Stomach (tissue), 4 donors: ENCODE measurements at regions not wholly inside any gene's neighbourhood (a gene's known extent, or its start where the extent isn't known, plus 50 kb on each side); places are given as distances from the start of the nearest gene placed in this dataset.

Experiments
- EP300 ChIP-seq: sonication (generic); formaldehyde crosslinking; IDR thresholded peaks from one replicate; pipeline ENCODE4 v1.6.1; 2017; ENCODE audit warnings: antibody characterized with exemption
- POLR2A ChIP-seq, 4 donors: fragments of 450-650 bp; IDR thresholded peaks; one replicate each; pipeline ENCODE4 v1.6.1; 2016; ENCODE audit warnings: antibody characterized with exemption in 4 of 4, control low read depth in 2 of 4, mild to moderate bottlenecking in 1 of 4, moderate library complexity in 1 of 4
- POLR2AphosphoS5 ChIP-seq, 3 donors: sonication (generic); formaldehyde crosslinking; IDR thresholded peaks; one replicate each; pipeline ENCODE4 v1.6.1; 2016; ENCODE audit warnings: antibody characterized with exemption in 3 of 3
- TF ChIP-seq, protein P1 (sequence below), 7 experiments: fragments of 450-650 bp in 4 of 7; fragments of 200-600 bp in 3 of 7; sonication (generic) in 3 of 7; IDR thresholded peaks; one replicate each; pipeline ENCODE4 v1.5.1; 2016 to 2019; ENCODE audit warnings: antibody characterized with exemption in 7 of 7, control low read depth in 2 of 7, mild to moderate bottlenecking in 1 of 7

GRCh38 chr1:170326186-170326585 lies 180.4 kb downstream of the NTMT2 start:
- TF ChIP-seq POLR2AphosphoS5 (IDR thresholded peaks at IDR 0.05) (no peak), EP300 (no peak), POLR2A (IDR thresholded peaks at IDR 0.05) (no peak)
- TF ChIP-seq, protein P1, sequence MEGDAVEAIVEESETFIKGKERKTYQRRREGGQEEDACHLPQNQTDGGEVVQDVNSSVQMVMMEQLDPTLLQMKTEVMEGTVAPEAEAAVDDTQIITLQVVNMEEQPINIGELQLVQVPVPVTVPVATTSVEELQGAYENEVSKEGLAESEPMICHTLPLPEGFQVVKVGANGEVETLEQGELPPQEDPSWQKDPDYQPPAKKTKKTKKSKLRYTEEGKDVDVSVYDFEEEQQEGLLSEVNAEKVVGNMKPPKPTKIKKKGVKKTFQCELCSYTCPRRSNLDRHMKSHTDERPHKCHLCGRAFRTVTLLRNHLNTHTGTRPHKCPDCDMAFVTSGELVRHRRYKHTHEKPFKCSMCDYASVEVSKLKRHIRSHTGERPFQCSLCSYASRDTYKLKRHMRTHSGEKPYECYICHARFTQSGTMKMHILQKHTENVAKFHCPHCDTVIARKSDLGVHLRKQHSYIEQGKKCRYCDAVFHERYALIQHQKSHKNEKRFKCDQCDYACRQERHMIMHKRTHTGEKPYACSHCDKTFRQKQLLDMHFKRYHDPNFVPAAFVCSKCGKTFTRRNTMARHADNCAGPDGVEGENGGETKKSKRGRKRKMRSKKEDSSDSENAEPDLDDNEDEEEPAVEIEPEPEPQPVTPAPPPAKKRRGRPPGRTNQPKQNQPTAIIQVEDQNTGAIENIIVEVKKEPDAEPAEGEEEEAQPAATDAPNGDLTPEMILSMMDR (IDR thresholded peaks at IDR 0.05) = no peak
